ENCODE measurements at regions not wholly inside any gene's neighbourhood (a gene's known extent, or its start where the extent isn't known, plus 50 kb on each side); places are given as distances from the start of the nearest gene placed in this dataset.

DNA sequence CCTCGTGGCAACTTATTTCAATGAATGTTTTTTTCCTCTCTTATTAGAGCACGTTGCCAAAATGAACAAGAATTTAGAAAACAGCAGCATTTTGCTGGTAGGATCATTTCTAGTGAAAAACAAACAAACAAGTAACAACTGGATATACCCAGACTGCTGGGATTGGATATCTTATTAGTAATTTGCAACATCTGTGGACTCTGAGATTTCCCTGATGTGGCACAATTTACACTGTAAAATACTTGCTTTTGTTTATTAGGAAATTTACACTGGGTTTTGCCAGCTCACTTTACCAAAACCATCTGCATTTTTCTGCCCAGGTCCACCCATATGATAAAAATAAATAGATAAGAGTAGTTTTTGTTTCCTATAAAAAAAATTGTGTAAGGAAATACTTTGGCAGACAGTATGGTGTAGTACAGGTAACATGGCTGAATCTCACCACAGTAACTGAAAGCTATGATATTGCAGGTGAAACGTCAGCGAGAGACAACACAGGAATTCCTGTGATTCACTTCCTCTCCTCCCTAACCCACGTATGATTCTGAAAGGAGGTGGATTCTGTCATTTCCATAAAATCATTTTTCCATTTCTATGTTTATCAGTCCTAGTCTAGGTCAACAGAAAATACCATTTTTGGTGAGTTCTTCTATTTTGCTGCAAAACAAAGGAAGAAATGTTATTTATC lies 176.2 kb upstream of the NOVA1 start:
- DNase-seq, result no peak

DNA sequence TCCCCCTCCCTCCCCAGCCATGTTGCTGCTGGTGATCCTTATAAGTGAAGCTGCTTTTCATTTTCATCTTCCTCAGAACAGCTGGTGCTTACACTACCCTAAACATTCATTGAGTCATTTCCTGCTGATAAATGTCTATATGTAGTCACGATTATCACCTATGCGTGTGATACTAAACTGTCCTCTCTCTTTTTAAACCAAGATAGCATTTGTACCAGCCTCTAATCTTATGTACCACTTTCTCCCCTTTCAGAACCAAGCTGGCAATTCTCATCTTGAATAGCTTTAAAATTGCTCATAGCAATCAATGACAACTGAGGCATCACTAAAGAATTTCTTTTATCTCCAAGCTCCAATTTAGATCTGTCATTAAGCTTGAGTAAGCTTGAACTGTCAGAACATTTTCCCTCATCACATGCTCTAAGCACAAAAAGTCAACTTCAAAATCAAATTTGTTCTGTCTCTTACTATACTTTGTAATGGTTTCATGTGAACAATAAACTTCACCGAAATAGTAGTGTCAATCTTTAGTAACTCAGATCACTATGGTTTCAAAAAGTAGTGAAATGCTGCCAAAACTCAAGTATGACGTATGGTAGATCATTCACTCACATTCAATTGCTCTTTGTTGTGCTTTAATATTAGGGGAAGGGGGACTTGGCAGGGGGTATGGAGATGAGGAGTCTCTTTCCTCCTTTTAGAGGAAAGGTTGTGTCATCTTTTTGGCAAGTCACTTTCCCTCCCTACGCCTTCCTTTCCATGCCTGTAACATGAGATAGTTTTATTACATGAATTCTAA lies 178.1 kb upstream of the NOVA1 start:
- DNase-seq, result no peak

DNA sequence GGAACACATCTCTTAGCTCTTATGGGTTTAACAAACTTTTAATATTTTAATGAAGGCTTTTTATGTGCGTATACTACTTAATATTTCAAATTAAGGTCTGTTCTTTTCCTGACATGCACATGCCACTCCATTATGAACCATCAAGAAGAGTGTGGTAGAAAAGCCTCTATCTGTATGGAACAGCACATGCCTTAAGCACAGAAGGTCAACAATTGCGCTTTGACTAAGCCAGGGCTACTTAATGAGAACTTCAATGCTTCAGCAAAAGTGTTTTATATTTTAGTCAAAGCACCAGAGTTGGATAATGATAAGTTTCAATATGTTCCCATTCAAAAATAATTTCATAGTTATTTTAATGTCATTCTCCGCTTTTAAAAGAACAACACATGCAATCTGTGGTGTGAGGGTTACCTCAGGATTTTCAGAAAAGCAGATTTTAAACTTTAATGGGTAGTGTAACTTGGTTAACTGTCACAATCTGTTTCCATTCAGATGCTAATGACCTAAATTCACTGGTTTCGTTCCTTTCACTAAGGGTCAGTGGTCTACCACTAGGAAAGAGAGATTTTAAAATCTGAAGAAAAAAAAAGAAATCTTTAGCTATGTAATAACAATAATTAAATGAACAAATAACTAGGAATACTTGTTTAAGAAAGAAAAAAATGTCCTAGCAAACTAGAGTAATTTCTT lies 193.4 kb upstream of the NOVA1 start:
- DNase-seq, result no peak

DNA sequence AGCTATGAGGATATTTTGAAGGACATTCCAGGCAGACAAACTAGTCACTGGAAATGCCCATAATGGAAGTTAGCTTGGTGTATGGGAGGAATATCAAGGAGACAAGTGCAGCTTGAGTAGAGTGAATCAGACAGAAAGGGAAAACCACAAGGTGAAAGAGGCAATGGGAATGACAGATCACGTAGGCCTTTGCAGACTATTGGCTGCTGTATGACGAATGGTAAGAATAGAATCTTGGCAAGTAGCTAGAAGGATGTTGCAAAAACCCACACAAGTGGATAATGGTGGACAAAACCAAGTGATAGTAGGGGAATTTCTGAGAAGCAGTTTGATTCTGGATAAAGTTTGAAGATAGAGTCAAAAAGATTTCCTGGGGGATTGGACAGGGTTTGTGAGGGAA lies 196.9 kb upstream of the NOVA1 start:
- no peak for DNase-seq

DNA sequence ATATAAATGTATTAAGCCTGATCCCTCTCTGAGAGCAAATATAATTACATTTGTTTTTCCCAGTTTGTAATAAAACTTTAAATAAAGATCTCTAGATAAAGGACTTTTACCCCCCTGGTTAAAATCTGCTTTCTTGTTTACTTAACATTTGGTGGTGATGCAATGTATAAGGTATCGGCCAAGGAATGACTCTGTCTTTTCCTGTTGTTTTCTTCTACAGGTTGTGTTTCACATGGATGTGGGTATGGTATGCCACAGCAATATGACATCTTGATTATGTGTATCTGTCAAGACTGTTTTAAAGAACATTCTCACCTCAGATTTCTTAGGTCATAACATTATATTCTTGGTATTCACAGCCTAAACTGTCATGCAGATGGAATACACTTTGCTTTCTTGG lies 210.6 kb upstream of the NOVA1 start:
- DNase-seq, result no peak

DNA sequence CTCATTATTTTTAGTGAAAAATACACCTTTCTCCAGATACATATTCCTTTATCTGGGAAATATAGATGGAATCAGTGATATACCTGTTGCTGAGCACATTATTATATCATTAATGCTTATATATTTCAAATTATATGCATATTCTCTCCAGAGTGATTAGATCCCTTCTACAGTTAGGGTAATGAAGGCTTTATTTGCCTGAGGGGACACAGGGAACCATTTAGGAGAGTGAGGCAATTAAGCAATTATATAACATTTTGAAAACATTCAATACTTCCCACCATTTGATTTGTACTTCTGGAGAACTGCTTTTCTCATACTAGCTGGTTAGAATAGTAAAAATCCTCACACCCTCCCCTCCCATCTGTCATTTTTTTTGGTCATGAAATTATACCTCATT lies 212.8 kb upstream of the NOVA1 start:
- DNase-seq, result no peak

DNA sequence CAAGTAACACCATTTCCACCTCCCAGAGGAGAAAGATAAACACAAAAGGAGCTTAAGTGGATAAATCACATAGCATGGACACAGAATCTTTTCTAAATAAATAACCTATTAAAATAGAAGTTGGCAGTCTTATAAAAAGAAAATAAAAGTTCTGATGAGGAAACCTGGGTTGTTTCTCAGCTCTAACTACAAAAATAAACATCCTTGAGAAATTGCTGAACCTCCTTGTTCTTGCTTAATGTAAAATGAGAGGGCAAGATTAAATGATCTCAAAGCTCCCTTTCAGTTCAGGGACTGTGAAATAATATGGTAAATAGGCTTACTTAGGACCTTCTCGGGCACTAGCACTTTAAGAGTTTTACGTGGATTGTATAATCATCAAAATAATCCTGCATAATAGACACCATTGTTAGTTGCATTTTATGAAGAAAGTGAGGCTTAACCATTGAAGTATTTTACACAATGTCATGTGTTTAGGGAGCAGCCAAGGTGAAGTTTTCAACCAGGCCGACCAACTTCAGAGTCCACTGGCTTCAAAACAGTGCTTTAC lies 214.0 kb upstream of the NOVA1 start:
- DNase-seq, result no peak

DNA sequence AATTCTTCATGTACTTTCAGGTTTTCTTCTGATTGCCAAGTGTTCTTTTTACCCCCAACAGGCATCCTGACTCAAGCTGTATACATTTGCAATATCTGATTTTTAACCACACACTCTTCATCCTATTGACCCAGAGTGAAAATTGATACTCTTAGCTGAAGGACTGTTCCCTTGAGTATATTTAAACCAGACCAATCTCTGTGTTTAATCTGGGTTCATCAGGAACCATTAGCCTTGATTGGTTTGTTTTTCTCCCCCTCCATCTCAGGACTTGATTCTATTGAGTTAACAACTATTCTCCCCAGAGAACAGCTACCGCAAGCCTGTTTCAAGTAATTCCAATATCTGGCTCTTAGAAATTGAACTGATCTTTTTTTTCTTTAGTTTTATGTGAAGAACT lies 222.3 kb upstream of the NOVA1 start:
- no peak for DNase-seq

DNA sequence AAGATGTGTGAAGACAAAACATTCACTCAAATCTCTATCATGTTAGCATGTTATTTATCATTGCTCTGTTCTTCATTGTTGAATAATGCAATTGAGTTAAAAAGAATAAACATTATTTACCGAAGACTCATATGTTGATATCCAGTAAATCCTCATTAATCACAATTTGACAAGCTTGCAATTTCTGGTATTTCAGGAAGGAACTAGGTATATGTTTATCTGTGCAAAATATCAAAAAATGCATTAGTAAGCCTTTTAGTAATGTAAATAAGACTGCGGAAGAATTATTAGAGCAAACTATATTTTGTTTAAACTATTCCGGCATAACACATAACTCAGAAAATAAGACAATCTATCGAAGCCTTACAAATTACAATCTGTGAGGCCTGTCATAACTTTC lies 222.7 kb upstream of the NOVA1 start:
- DNase-seq, result no peak

DNA sequence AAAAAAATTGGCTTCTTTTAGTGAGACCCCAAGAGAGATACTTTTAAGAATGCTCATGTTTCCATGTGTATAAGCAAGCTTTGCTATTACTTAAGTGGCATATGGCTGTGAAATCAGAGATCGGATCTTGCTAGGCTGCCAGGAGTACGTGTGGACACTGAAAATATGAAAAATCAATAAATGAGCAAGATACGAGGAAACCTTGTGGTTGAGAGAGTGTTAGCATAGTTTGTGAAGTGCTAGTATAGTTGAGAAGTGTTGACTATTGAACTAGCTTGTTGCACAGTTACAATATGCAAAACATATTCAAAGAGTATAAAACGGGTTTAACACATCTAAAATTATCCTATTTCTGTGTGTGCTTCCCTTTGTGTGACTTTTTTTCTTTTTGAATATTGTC lies 230.9 kb upstream of the NOVA1 start:
- DNase-seq, result no peak

DNA sequence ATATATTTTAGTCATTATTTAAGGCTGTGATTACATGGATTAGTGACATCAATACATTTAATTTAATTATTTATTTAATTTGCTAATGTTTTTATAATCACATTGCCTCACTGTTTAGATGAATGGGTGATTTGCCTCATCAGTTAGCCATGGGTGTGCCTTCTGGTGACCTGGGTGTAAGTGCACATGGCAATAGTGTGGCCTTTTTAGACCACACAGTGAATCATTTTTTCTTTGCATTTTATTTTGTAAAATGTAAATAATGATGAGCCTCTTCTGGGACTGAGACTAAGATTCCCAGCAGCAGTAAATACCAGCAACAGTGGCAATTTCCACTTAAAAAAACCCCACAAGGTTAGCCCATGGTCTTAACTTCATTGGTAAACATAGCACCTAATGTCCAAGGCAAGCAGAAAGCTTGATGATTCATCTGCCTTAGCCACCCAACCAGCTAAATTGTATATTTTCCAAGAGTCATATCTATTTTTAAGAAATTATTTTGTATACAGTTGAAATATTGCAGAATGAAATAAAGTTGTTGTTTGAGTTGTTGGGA lies 235.9 kb upstream of the NOVA1 start:
- no peak for DNase-seq

DNA sequence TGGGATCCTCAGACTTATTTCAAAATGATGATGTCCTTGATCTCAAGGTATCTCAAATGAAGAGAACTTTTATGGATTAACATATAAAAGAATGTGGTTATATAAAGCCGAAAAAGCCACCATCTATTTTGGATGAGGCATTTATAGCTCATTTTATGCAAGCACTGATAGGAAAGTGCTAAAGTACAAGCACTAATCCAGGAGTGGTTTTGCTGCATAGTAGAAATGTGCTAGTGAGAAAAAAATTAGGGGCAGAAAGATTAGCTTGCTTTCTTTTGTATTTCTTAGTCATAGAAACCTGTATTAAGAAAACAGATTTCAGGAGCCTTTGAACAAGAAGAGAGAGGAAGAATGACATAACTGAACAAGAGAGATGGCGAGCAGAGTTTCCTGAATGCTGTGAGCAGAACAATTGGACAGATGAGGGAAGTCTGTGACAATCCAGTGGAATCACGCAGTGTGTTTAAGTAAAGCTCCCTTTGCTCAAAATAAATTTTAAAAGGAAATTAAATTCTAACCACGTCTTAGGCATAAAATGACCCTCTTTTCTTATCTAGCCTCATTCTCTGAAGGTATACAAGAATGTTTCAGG lies 238.2 kb upstream of the NOVA1 start:
- no peak for DNase-seq

DNA sequence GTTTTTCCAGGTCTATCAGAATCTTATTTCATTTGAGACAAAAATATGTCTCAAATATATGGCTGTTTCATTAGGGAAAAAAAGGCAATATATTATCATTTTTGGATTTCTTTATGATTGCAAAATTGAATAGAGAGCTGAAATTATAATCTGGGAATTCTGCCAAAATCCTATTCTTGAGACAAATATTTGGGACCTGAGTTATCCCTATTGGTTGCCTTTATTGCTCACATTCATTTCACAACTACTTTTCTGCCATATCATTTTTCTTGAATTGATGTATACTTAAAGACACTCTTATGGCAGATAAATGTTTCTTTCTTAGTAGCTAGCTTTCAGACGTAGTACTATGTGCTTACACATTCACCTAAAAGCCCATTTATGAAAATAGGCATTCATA lies 241.6 kb upstream of the NOVA1 start:
- no peak for DNase-seq

DNA sequence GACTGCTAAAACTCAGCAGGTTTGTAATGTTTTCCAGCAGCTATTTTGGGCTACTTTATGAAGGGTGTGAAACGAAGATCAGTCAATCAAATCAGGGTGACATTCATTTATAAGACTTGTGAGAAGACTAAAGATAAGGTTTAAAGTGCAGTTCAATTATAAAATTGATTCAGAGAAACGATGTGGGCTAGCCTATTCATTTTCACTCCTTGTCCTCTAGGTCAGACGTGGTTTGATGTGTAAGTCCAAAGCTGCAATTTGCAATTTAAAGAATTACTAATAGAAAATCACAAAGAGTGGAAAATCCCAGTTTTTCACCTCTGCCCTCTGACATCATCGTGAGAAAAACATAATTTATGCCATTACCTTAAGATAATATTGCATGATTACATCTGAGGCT lies 243.5 kb upstream of the NOVA1 start:
- DNase-seq, result no peak

DNA sequence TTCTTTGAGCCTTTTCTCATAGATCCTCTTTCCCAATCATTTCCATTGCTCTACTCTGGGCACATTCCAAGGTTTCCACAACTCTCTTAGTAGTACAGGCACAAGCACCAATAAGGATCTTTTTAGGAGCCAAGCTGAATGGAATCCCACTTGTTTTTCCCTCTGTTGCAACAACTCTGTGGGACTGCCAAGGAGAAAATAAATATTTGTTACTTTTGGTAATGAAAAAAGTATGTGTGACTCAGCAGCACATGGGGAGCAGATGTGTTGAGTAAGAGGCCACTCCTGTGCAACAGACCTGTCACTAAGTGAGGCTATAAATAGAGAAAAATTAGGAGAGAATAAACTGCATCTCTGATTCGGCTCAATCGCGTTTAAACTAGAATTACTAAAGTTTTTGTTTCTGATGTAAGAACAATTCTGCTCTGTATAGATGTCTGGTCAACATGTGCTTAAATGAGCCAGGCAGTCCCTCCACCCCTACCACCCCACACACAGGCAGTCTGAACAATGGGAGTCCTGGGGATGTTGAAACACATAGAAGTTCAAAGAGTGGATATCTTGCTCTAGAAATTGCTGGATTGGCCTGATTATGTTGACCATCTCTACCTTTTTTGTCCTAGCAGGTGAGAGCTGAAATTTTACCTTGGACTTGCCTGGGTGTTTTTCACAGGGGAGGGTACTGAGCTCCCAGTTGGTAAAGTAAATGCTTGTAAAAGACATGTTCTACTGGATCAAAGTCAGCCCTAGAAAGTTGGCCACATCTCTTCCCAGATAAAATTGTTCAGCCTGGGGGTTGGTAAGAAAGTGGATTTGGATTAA lies 244.3 kb upstream of the NOVA1 start:
- DNase-seq, result no peak

DNA sequence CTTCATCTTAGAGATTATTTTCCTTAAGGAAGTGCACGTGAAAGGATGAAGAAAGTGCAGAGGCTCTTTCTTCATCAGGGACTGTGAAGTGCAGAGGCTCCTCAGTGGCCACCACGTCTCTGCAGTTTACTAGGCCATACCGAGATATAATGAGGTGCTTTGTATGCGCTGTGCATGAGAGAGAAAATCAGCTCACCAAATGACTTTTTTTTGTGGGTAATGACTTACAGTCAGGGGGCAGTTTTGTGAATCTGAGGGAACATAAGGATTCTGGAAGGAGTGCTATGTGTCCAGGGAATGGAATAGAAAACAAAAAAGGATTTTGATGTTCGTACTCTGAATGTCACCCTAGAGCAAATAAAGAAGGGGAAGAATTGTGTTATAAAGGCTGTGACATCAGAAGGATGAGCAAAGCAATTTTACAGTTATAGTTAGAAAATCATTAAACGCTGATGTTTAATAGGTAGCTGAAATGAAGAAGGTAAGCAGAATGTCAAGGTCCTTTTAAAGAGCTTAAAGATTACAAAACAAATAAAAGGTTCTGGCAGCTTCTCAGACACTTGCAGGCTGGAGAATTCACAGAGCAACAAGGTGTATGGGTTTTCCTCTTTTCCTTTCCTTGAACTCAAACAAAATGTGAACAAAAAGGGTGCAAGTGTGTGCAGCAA lies 247.5 kb upstream of the NOVA1 start:
- no peak for DNase-seq

DNA sequence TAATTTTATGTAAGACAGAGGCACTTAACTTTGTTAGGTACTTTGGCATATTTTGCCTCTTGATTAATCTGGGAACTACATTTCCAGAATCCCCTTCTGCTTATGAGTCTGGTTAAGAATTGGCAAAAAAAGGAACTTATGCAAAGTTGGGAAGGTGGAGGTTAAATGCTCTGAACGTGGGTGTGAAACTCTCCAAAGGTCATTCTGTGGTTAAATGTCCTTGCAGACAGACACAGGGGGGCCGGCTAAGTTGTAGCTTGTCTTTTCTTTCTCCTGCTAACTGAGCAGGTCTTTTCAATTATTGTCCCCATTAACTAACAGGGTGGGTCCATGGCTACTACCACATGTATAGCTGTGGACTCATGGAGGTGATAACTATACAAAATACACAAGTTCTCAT lies 248.6 kb upstream of the NOVA1 start:
- no peak for DNase-seq

DNA sequence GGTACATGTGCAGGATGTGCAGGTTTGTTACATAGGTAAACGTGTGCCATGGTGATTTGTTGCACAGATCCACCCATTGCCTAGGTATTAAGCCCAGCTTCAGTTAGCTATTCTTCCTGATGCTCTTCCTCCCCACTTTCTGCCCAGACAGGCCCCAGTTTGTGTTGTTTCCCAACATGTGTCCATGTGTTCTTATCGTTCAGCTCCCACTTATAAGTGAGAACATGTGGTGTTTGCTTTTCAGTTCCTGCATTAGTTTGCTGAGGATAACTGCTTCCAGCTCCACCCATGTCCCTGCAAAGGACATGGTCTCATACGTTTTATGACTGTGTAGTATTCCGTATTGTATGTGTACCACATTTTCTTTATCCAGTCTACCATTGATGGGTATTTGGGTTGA lies 251.7 kb upstream of the NOVA1 start:
- DNase-seq, result no peak

DNA sequence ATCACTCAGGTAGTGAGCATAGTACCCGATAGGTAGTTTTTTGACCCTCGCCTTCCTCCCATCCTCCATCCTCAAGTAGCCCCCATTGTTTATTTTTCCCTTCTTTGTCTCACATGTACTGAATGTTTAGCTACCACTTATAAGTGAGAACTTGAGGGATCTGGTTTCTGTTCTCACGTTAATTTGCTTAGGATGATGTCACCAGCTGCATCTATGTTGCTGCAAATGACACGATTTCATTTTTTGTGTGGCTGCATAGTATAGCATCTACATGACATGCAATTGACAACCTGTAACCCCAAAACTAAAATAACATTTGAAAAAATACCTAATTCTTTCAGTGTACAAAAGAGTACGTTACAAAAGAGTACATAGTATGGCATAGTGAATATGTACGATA lies 254.0 kb upstream of the NOVA1 start:
- no peak for DNase-seq

DNA sequence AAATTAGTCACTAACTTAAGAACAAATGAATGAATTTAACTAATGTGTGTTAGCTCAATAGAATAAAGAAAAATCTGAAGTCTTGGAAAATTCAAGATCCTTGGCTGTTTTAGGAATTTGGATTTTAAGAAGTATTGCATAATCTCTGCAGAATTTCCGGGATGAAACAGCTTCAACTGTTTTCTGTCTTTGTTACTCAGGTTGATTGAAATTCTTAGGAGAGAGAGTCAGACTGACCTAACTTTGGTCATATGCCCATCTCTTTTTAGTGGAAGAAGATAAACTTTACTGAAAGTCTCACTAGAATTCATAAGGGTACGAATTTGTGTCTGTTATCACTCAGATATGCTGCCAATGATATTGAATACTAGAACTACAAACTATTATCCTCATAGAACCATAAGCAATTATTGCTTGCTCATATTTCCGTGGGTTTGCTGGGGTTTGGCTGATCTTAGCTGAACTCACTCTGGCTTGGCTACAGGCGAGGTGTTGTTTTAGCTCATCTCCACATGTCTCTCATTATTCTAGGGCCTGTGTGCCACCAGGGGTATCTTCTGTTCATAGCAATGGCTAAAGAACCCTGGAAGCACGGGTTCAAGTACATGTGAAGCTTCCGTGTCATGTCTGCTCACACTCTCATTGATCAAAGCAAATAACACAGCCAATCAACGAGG lies 257.4 kb upstream of the NOVA1 start:
- no peak for DNase-seq

DNA sequence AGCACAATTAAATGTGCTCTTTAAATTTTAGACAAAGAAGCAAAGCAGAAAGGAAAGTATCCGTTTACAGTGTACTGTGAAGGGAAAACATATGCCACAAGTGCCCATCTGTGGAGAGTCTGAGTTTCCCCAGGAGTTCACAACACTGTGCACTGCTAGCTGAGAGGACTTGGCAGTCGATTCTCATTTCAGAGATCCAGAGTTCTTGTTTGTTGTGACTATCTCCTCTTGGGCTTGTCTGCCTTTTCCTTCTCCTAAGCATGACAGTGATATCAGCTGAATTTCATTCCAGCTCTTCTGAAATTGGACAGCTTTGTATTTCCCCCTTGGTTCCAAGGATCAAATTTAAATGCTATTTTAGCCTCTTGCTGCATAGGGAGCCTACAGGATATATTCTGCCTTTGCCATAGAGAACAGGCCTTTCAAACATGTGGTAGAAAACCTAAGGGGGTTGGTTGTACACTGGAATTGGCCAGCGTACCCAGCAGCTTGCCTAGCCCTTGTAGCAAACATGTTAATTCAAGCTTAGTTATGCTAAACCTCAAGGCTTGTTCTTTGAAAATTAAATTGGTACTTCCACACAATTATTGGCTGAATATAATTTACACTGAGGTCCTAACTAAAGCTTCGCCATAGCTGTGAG lies 259.2 kb upstream of the NOVA1 start:
- no peak for DNase-seq
